Ovary (tissue), 3 donors: ENCODE measurements at regions not wholly inside any gene's neighbourhood (a gene's known extent, or its start where the extent isn't known, plus 50 kb on each side); places are given as distances from the start of the nearest gene placed in this dataset.

Experiments
- EP300 ChIP-seq: sonication (generic); formaldehyde crosslinking; IDR thresholded peaks from one replicate; pipeline ENCODE4 v1.6.1; 2017; ENCODE audit warnings: antibody characterized with exemption
- POLR2A ChIP-seq: fragments of 450-650 bp; IDR thresholded peaks from one replicate; pipeline ENCODE4 v1.6.1; 2017; ENCODE audit warnings: antibody characterized with exemption, mild to moderate bottlenecking, moderate library complexity
- TF ChIP-seq, protein P1 (sequence below), 3 donors: fragments of 450-650 bp in 2 of 3; fragments of 200-600 bp in 1 of 3; IDR thresholded peaks; one replicate each; pipeline versions ENCODE4 v1.5.1 to v1.8.0; 2016 to 2022; ENCODE audit warnings: antibody characterized with exemption in 3 of 3, mild to moderate bottlenecking in 1 of 3
- donor health status: DM: no; HTN: no; CAD: no.

- TF ChIP-seq POLR2A (no peak), EP300 (no peak)
- TF ChIP-seq, protein P1, sequence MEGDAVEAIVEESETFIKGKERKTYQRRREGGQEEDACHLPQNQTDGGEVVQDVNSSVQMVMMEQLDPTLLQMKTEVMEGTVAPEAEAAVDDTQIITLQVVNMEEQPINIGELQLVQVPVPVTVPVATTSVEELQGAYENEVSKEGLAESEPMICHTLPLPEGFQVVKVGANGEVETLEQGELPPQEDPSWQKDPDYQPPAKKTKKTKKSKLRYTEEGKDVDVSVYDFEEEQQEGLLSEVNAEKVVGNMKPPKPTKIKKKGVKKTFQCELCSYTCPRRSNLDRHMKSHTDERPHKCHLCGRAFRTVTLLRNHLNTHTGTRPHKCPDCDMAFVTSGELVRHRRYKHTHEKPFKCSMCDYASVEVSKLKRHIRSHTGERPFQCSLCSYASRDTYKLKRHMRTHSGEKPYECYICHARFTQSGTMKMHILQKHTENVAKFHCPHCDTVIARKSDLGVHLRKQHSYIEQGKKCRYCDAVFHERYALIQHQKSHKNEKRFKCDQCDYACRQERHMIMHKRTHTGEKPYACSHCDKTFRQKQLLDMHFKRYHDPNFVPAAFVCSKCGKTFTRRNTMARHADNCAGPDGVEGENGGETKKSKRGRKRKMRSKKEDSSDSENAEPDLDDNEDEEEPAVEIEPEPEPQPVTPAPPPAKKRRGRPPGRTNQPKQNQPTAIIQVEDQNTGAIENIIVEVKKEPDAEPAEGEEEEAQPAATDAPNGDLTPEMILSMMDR (IDR thresholded peaks at IDR 0.05), result no peak
Observed at GRCh38 chr16:23005951-23006350, 143.3 kb downstream of the USP31 start.
